Lung (tissue), 11 donors: ENCODE measurements at regions not wholly inside any gene's neighbourhood (a gene's known extent, or its start where the extent isn't known, plus 50 kb on each side); places are given as distances from the start of the nearest gene placed in this dataset.

Experiments used
- ATAC-seq: fragments of 200-7000 bp; cut with Tn5 transposase; one replicate; pipeline ENCODE4 v1.9.1; 2020; ENCODE audit warnings: moderate number of reproducible peaks; ENCODE audit not compliant: insufficient read depth, low FRiP score
- DNase-seq, 3 donors: peaks; one replicate each; pipeline ENCODE4 v3.0.0-alpha.2; 2013 to 2017
- H3K27ac ChIP-seq, 2 donors: one replicate each; pipeline ENCODE4 v1.5.1; 2013; ENCODE audit warnings: mild to moderate bottlenecking in 2 of 2, moderate library complexity in 2 of 2, control low read depth in 1 of 2, inconsistent platforms in 1 of 2, low read depth in 1 of 2, low read length in 1 of 2
- H3K27me3 ChIP-seq, 3 donors: one replicate each; pipeline ENCODE4 v1.5.1; 2013; ENCODE audit warnings: low read length in 2 of 3; ENCODE audit not compliant: control insufficient read depth in 3 of 3, insufficient read depth in 3 of 3
- H3K36me3 ChIP-seq, 4 donors: one replicate each; pipeline ENCODE4 v1.5.1; 2013; ENCODE audit warnings: low read length in 4 of 4, mild to moderate bottlenecking in 1 of 4, moderate library complexity in 1 of 4; ENCODE audit not compliant: control insufficient read depth in 4 of 4, insufficient read depth in 4 of 4
- H3K4me1 ChIP-seq, 5 donors: one replicate each; pipeline ENCODE4 v1.5.1; 2013; ENCODE audit warnings: low read length in 5 of 5, mild to moderate bottlenecking in 2 of 5, moderate library complexity in 1 of 5; ENCODE audit not compliant: control insufficient read depth in 5 of 5, insufficient read depth in 5 of 5
- H3K4me3 ChIP-seq: one replicate; pipeline ENCODE4 v1.5.1; 2013; ENCODE audit warnings: mild to moderate bottlenecking, control low read depth, moderate library complexity
- H3K9ac ChIP-seq, 2 donors: one replicate each; pipeline ENCODE4 v1.5.1; 2013; ENCODE audit warnings: low read length in 2 of 2, control low read depth in 1 of 2; ENCODE audit not compliant: insufficient read depth in 1 of 2
- H3K9me3 ChIP-seq, 4 donors: one replicate each; pipeline ENCODE4 v1.5.1; 2013; ENCODE audit warnings: low read length in 3 of 4, mild to moderate bottlenecking in 1 of 4, moderate library complexity in 1 of 4; ENCODE audit not compliant: control insufficient read depth in 4 of 4, insufficient read depth in 3 of 4
- WGBS, 2 donors: extraction: QIAGEN DNeasy Blood & Tissue Kit; methylation state at CpG; one replicate each; pipeline ENCODE4 v1.1.7; 2013; 5-methylcytosine and 5-hydroxymethylcytosine counted together
- TF ChIP-seq, protein P1 (sequence below): IDR thresholded peaks from 2 replicates; pipeline ENCODE4 v1.5.1; 2012; ENCODE audit warnings: mild to moderate bottlenecking; ENCODE audit errors: control extremely low read depth, extremely low read depth
- donor health status: control.
- donor health status: control.
- donor health status: Bipolar disorder and iron deficiency.
- donor health status: healthy.
- donor health status: DM: yes; HTN: yes; CAD: no.

- ATAC-seq = no peak
- TF ChIP-seq, protein P1, sequence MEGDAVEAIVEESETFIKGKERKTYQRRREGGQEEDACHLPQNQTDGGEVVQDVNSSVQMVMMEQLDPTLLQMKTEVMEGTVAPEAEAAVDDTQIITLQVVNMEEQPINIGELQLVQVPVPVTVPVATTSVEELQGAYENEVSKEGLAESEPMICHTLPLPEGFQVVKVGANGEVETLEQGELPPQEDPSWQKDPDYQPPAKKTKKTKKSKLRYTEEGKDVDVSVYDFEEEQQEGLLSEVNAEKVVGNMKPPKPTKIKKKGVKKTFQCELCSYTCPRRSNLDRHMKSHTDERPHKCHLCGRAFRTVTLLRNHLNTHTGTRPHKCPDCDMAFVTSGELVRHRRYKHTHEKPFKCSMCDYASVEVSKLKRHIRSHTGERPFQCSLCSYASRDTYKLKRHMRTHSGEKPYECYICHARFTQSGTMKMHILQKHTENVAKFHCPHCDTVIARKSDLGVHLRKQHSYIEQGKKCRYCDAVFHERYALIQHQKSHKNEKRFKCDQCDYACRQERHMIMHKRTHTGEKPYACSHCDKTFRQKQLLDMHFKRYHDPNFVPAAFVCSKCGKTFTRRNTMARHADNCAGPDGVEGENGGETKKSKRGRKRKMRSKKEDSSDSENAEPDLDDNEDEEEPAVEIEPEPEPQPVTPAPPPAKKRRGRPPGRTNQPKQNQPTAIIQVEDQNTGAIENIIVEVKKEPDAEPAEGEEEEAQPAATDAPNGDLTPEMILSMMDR = no peak
- H3K36me3 ChIP-seq = no peaks in the 10 kb centered on the region
- DNase-seq = no peak
- H3K27ac ChIP-seq = no peak overlapping the region
- H3K4me1 ChIP-seq = peaks cover 0 to 14% (median 0%) of the 10 kb centered on the region in 5 donors
- H3K27me3 ChIP-seq = peaks cover 0 to 4% (median 0%) of the 10 kb centered on the region in 3 donors
- H3K9ac ChIP-seq = no peak overlapping the region
- peaks cover 0 to 8% (median under 1%) of the 10 kb centered on the region in 4 donors for H3K9me3 ChIP-seq
- 69 to 88% methylated on average over 8 of the region's 8 CpGs for WGBS, 2 donors
- H3K4me3 ChIP-seq = no peak overlapping the region
These were observed 272.2 kb downstream of the NPHP4 start for GRCh38 chr1:5720045-5720444.

DNA sequence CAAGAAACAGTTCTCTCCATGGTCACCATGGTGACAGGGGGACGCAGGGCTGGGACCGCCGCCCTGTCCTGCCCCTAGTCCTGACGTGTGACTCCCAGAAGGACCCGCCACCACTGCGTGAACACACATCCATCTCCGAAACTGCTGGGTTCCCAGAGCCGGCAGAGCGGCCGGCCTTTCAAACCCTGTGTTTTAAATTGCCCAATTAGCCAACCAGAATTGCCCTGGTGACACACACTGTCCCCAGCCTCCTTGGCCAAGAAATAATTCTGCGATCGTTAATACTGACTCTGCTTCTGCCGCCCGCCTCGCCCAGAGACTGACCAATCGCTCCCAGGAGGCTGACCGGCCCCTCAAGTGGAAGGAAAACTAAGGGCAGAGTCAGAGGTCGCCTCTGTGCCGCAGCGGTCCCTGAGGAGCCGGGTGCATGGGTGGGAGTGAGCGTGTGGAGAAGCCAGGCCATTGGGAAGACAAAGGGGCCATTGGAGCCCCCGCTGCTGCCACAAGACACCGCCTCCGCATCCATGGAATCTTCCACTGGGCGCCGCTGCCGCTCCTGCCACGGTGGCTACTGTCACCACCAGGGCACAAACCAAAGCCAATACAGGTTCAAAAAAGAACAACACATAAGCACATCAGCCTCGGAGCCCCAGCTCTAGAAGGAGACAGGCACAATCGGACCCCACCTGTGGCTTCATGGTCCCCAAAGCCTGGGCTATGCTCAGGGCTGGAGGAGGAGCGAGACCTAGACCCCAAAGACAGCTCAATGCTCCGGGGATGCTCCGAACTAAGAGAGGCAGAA lies 273.2 kb downstream of the NPHP4 start:
- H3K9ac ChIP-seq = no peak overlapping the region
- 66 to 83% methylated on average over 34 of the region's 34 CpGs for WGBS, 2 donors
- H3K36me3 ChIP-seq = no peaks in the 10 kb centered on the region
- ATAC-seq (no peak), DNase-seq (no peak)
- no peak overlapping the region for H3K4me3 ChIP-seq
- H3K4me1 ChIP-seq = peaks cover 0 to 14% (median 0%) of the 10 kb centered on the region in 5 donors
- H3K27me3 ChIP-seq = peaks cover 0 to 4% (median 0%) of the 10 kb centered on the region in 3 donors
- TF ChIP-seq, protein P1 = no peak
- no peak overlapping the region for H3K27ac ChIP-seq
- H3K9me3 ChIP-seq = peaks cover 0 to 11% (median under 1%) of the 10 kb centered on the region in 4 donors

DNA sequence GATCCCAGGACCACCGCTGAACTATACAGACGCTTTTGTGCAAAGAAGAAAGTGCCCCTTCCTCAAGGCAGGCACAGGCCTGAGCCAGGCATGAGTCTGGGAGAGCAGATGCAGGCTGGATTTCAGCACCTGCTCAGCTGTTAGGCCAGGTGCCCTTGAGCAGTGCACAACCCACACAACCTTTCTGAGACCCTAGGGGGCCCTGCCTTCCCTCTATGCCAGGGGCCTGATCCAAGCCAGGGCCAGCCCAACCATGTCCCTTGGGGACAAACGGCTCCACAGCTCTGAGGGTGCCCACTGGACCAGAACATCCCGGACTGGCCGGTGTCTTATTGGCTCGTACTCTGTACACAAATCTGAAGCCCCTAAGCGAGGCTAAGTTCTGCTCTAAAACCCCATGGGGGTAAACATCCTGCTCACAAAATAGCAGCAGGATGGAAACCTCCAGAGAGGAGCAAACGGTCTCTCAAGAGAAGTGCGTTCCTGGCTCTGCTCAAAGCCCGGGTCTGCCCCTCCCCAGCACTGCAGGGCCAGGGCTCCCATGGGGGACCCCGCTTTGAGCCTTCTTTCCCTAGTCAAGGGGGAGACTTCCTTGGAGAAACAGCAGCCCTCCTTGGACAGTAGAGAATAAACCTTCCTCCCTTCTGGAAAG lies 275.1 kb downstream of the NPHP4 start:
- WGBS, 2 donors = 41 to 49% methylated on average over 11 of the region's 11 CpGs
- peaks cover 0 to 11% (median under 1%) of the 10 kb centered on the region in 4 donors for H3K9me3 ChIP-seq
- ATAC-seq (no peak), DNase-seq (peak in 1 of 3 donors; percentile 11)
- H3K36me3 ChIP-seq = no peaks in the 10 kb centered on the region
- peaks cover 0 to 4% (median 0%) of the 10 kb centered on the region in 3 donors for H3K27me3 ChIP-seq
- no peak overlapping the region for H3K9ac ChIP-seq
- H3K27ac ChIP-seq = no peak overlapping the region
- peaks cover 0 to 8% (median 0%) of the 10 kb centered on the region in 5 donors for H3K4me1 ChIP-seq
- H3K4me3 ChIP-seq = no peak overlapping the region
- TF ChIP-seq, protein P1 = no peak
